K562 (cell line): ENCODE measurements at regions not wholly inside any gene's neighbourhood (a gene's known extent, or its start where the extent isn't known, plus 50 kb on each side); places are given as distances from the start of the nearest gene placed in this dataset.

ENCODE experiments used
- SIN3A ChIP-seq, 2 experiments: fragments of 150-350 bp in 1 of 2; IDR thresholded peaks; 2 replicates each; pipeline ENCODE4 v1.6.1; 2011 to 2016; ENCODE audit warnings: borderline replicate concordance in 2 of 2, low read depth in 2 of 2, low read length in 2 of 2, mild to moderate bottlenecking in 2 of 2, moderate library complexity in 2 of 2; ENCODE audit not compliant: control insufficient read depth in 1 of 2
- SPI1 ChIP-seq: IDR thresholded peaks from 2 replicates; pipeline ENCODE4 v1.6.1; 2011; ENCODE audit warnings: low read depth, low read length, control low read depth, borderline replicate concordance
- TAF1 ChIP-seq: IDR thresholded peaks from 2 replicates; pipeline ENCODE4 v1.6.1; 2011; ENCODE audit warnings: mild to moderate bottlenecking, low read length, moderate library complexity; ENCODE audit not compliant: insufficient read depth, control insufficient read depth, severe bottlenecking; ENCODE audit errors: extremely low read depth
- ZFP1 ChIP-seq: fragments of 450-650 bp; formaldehyde crosslinking; IDR thresholded peaks from 2 replicates; pipeline ENCODE4 v1.4.0; 2020; ENCODE audit warnings: mild to moderate bottlenecking, mixed read lengths
- TF ChIP-seq, protein P1 (sequence below): sonication (generic); formaldehyde crosslinking; IDR thresholded peaks from 2 replicates; pipeline ENCODE4 v1.8.1; 2023; ENCODE audit warnings: mild to moderate bottlenecking, missing genetic modification reagents
- TF ChIP-seq, protein P2 (sequence below): fragments of 450-650 bp; IDR thresholded peaks from 2 replicates; pipeline ENCODE4 v1.6.1; 2016
- TF ChIP-seq, protein P3 (sequence below): fragments of 250-450 bp; sonication (Bioruptor Pico); IDR thresholded peaks from 2 replicates; pipeline ENCODE4 v1.4.0; 2020; ENCODE audit warnings: borderline replicate concordance

- TF ChIP-seq, protein P1, sequence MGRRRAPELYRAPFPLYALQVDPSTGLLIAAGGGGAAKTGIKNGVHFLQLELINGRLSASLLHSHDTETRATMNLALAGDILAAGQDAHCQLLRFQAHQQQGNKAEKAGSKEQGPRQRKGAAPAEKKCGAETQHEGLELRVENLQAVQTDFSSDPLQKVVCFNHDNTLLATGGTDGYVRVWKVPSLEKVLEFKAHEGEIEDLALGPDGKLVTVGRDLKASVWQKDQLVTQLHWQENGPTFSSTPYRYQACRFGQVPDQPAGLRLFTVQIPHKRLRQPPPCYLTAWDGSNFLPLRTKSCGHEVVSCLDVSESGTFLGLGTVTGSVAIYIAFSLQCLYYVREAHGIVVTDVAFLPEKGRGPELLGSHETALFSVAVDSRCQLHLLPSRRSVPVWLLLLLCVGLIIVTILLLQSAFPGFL (CRISPR knock-in tag): no peak
- TF ChIP-seq SIN3A (IDR thresholded peaks at IDR 0.05; ENCODE audit: borderline replicate concordance in 2 of 2, control insufficient read depth in 1 of 2, low read depth in 2 of 2, low read length in 2 of 2) (no peak), SPI1 (no peak), TAF1 (no peak), ZFP1 (CRISPR knock-in tag) (no peak)
- TF ChIP-seq, protein P2, sequence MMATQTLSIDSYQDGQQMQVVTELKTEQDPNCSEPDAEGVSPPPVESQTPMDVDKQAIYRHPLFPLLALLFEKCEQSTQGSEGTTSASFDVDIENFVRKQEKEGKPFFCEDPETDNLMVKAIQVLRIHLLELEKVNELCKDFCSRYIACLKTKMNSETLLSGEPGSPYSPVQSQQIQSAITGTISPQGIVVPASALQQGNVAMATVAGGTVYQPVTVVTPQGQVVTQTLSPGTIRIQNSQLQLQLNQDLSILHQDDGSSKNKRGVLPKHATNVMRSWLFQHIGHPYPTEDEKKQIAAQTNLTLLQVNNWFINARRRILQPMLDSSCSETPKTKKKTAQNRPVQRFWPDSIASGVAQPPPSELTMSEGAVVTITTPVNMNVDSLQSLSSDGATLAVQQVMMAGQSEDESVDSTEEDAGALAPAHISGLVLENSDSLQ: no peak
- TF ChIP-seq, protein P3, sequence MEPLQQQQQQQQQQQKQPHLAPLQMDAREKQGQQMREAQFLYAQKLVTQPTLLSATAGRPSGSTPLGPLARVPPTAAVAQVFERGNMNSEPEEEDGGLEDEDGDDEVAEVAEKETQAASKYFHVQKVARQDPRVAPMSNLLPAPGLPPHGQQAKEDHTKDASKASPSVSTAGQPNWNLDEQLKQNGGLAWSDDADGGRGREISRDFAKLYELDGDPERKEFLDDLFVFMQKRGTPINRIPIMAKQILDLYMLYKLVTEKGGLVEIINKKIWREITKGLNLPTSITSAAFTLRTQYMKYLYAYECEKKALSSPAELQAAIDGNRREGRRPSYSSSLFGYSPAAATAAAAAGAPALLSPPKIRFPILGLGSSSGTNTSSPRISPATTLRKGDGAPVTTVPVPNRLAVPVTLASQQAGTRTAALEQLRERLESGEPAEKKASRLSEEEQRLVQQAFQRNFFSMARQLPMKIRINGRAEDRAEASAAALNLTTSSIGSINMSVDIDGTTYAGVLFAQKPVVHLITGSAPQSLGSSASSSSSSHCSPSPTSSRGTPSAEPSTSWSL (CRISPR knock-in tag): no peak
Measured at GRCh38 chr2:66701656-66702055, 266.7 kb downstream of the MEIS1 start.
